ENCODE measurements at regions not wholly inside any gene's neighbourhood (a gene's known extent, or its start where the extent isn't known, plus 50 kb on each side); places are given as distances from the start of the nearest gene placed in this dataset.

DNA sequence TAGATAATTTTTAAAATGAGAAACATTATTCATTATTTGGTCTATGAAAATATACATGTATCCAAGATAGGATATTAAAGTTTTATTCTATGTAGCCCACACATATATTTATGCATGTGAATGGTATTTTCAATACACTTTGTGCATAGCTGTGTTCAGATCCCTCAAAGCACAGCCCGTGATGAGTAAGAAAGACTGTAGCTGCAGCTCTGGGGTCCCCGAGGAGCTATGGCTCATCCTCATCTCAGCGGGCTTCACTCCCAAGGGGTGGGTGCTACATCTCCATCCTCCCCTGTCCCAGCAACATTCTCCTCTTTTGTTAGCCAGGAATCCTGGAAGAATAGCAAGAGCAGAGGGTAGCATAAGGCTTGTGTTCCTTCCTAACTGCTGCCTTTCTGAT lies 130.8 kb downstream of the SAMD5 start:
- TF ChIP-seq, protein P1, sequence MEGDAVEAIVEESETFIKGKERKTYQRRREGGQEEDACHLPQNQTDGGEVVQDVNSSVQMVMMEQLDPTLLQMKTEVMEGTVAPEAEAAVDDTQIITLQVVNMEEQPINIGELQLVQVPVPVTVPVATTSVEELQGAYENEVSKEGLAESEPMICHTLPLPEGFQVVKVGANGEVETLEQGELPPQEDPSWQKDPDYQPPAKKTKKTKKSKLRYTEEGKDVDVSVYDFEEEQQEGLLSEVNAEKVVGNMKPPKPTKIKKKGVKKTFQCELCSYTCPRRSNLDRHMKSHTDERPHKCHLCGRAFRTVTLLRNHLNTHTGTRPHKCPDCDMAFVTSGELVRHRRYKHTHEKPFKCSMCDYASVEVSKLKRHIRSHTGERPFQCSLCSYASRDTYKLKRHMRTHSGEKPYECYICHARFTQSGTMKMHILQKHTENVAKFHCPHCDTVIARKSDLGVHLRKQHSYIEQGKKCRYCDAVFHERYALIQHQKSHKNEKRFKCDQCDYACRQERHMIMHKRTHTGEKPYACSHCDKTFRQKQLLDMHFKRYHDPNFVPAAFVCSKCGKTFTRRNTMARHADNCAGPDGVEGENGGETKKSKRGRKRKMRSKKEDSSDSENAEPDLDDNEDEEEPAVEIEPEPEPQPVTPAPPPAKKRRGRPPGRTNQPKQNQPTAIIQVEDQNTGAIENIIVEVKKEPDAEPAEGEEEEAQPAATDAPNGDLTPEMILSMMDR (IDR thresholded peaks at IDR 0.05), result no peak
- TF ChIP-seq EP300 (IDR thresholded peaks at IDR 0.05) (no peak), POLR2A (IDR thresholded peaks at IDR 0.05) (no peak)

All from tibial nerve (tissue), 4 donors.